ENCODE measurements at regions not wholly inside any gene's neighbourhood (a gene's known extent, or its start where the extent isn't known, plus 50 kb on each side); places are given as distances from the start of the nearest gene placed in this dataset.

DNA sequence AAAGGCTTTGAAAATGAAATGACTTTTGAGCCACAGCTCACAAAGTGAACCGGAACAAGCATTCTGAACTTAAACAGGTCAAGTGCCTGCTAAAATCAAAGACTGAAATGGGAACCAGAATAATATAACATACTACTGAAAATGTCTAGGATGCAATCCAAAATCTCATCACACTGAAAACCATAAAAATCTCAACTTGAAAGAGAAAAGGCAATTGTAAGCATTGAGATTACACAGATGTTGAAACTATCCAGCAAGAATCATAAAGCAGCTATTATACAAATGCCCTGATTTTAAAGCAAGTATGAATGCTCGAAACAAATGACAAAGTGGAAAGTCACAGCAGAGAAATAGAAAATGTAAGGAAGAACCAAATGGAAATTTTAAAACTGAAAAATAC, 211.5 kb upstream of the GAS1 start:
- H3K27ac ChIP-seq (ENCODE audit: low read depth, low read length), result no peak overlapping the region
- H3K4me3 ChIP-seq (ENCODE audit: low read depth, low read length), result no peak overlapping the region
- ChIA-PET POLR2A (no interaction called here), CTCF (no interaction called here)
- H3K27me3 ChIP-seq (ENCODE audit: control insufficient read depth, insufficient read depth, low read length), result peaks cover 3% of the 10 kb centered on the region
- TF ChIP-seq, protein P1, sequence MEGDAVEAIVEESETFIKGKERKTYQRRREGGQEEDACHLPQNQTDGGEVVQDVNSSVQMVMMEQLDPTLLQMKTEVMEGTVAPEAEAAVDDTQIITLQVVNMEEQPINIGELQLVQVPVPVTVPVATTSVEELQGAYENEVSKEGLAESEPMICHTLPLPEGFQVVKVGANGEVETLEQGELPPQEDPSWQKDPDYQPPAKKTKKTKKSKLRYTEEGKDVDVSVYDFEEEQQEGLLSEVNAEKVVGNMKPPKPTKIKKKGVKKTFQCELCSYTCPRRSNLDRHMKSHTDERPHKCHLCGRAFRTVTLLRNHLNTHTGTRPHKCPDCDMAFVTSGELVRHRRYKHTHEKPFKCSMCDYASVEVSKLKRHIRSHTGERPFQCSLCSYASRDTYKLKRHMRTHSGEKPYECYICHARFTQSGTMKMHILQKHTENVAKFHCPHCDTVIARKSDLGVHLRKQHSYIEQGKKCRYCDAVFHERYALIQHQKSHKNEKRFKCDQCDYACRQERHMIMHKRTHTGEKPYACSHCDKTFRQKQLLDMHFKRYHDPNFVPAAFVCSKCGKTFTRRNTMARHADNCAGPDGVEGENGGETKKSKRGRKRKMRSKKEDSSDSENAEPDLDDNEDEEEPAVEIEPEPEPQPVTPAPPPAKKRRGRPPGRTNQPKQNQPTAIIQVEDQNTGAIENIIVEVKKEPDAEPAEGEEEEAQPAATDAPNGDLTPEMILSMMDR (IDR thresholded peaks at IDR 0.05; ENCODE audit: low read depth, low read length), result no peak
- DNase-seq (ENCODE audit: low read depth, low spot score), result no peak
- no peaks in the 10 kb centered on the region for H3K9me3 ChIP-seq (ENCODE audit: control insufficient read depth, insufficient read depth, low read length)

DNA sequence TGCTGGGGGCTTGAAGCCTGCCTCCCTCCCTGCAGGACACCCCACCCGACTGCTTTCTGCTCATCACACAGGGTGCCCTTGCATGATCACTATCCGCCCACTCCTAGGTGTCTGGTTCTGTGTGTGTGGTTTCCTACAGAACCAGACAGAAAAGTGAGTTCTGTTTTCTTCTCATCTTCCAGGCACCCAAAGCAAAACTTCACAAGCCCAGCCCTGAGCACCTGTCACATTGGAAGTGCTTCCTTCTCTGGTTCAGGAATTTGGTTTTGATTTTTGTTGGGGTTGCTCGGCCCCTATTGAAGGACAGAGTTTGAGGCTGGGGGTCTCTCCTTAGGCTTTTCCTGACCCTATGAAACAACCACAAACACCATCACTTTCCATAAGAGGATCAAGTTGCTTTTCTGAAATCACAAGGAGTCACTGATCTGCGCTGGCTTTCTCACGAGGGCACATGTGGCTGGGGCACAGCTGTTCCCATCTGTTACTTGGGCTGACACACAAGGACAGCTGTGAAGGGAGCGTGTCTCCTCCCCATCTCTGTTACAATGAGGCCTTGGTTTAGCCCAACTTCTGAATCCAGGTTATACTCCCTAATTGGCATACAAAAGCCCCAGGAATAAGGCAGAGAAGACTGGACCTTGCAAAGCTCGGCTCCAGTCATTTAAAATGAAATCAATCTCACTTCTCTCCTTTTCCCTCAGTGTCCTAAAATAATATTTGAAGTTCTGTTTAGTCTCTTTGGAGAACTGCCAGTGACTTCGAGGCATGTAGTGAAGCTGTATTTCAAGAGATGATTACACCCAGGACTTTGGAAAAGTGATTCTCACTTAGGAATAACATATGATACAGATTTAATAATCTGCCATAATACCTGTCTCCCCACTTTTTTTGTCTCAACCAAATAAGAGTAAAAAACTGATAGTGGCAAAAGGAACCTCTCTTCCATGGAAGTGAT, 213.1 kb upstream of the GAS1 start:
- POLR2A ChIA-PET, result no interaction called here
- CTCF ChIA-PET, result no interaction called here

DNA sequence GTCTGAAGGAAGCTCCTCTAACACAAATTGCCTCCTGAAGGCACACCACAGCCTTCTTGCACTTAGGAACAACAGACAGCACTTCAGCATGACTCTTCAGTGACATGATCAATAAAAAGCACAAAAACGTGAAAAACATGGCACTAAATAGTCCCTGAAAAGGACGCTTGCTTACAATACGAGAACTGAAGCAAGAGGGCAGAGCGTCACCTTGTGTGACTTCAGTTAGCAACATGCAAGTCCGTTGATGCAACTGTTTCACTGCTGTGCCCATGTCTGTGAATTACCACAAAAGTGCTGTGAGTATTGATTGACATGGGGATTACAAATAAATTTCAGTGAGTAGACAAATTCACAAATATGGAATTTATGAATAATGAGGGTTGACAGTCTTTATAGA, 219.9 kb upstream of the GAS1 start:
- ChIA-PET POLR2A (no interaction called here), CTCF (no interaction called here)
- DNase-seq (ENCODE audit: low read depth, low spot score), result no peak
- no peak overlapping the region for H3K4me3 ChIP-seq (ENCODE audit: low read depth, low read length)
- no peaks in the 10 kb centered on the region for H3K9me3 ChIP-seq (ENCODE audit: control insufficient read depth, insufficient read depth, low read length)
- H3K27ac ChIP-seq (ENCODE audit: low read depth, low read length), result no peak overlapping the region
- TF ChIP-seq, protein P1 (IDR thresholded peaks at IDR 0.05; ENCODE audit: low read depth, low read length), result 0 out of 2 replicates have a peak, but pooled peaks have one; percentile 6
- no peaks in the 10 kb centered on the region for H3K27me3 ChIP-seq (ENCODE audit: control insufficient read depth, insufficient read depth, low read length)

More for the DNA sequence above, 213.1 kb upstream of the GAS1 start:
- H3K9me3 ChIP-seq (ENCODE audit: control insufficient read depth, insufficient read depth, low read length), result no peaks in the 10 kb centered on the region
- H3K27ac ChIP-seq (ENCODE audit: low read depth, low read length), result no peak overlapping the region
- TF ChIP-seq, protein P1 (IDR thresholded peaks at IDR 0.05; ENCODE audit: low read depth, low read length), result no peak
- H3K4me3 ChIP-seq (ENCODE audit: low read depth, low read length), result no peak overlapping the region
- no peak for DNase-seq (ENCODE audit: low read depth, low spot score)
- no peaks in the 10 kb centered on the region for H3K27me3 ChIP-seq (ENCODE audit: control insufficient read depth, insufficient read depth, low read length)

DNA sequence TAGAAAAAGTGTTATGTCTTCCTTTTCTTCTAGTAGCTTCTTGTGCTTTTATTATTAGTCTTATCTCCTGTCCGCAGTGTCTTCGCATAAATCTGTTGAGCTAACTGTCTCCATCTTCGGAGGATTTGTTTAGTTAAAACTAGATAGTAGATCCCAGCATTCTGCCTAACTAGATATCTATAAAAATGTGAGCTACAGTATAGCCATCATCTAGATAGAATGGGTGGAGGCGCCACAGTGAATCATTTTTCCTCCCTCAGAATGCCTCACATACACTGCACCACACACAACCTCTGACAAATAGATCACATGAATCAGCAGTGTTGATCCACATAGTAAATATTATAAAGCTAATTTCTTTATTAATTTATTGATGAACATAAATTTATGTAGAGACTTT, 220.3 kb upstream of the GAS1 start:
- Histone ChIP-seq H3K4me3 (ENCODE audit: low read depth, low read length) (no peak overlapping the region), H3K27ac (ENCODE audit: low read depth, low read length) (no peak overlapping the region), H3K27me3 (ENCODE audit: control insufficient read depth, insufficient read depth, low read length) (no peaks in the 10 kb centered on the region), H3K9me3 (ENCODE audit: control insufficient read depth, insufficient read depth, low read length) (no peaks in the 10 kb centered on the region)
- POLR2A ChIA-PET, result no interaction called here
- CTCF ChIA-PET, result no interaction called here
- DNase-seq (ENCODE audit: low read depth, low spot score), result no peak
- TF ChIP-seq, protein P1 (IDR thresholded peaks at IDR 0.05; ENCODE audit: low read depth, low read length), result no peak

DNA sequence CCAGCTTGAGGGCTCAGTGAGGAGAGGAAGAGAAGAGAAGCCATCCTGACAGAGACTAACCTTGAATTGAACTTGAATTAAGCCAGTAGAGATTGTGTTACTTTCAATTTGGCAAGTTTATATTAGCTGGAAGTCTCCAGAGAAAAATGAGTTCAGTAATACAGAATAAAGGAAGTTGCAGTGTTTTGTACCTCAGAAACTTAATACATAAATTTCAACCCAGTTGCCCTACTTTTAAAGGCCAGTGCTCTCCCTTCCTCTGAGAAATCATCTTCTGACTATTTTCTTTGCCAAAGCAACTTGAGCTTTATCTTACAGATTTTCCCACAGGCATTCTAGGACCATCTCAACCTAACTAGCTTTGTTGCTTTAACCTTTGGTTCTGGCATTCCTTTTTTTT, 231.0 kb upstream of the GAS1 start:
- ChIA-PET POLR2A (interaction anchor here (0.6 kb wide), 1 partner anchor 173 kb away, joined by 4 read pairs; no protein-coding TSS in a partner anchor), CTCF (no interaction called here)
- TF ChIP-seq, protein P1 (IDR thresholded peaks at IDR 0.05; ENCODE audit: low read depth, low read length), result no peak
- Histone ChIP-seq H3K4me3 (ENCODE audit: low read depth, low read length) (no peak overlapping the region), H3K27ac (ENCODE audit: low read depth, low read length) (no peak overlapping the region), H3K9me3 (ENCODE audit: control insufficient read depth, insufficient read depth, low read length) (no peaks in the 10 kb centered on the region), H3K27me3 (ENCODE audit: control insufficient read depth, insufficient read depth, low read length) (no peaks in the 10 kb centered on the region)
- no peak for DNase-seq (ENCODE audit: low read depth, low spot score)
